A172 (cell line): ENCODE measurements at regions not wholly inside any gene's neighbourhood (a gene's known extent, or its start where the extent isn't known, plus 50 kb on each side); places are given as distances from the start of the nearest gene placed in this dataset.
"Not testable (repeated sequence)": the region's sequence is repeated elsewhere in the genome, so short reads cannot be mapped to it uniquely, and the experiment has no call there.

Experiments
- DNase-seq: peaks from one replicate; pipeline ENCODE4 v3.0.0-alpha.2; 2015; ENCODE audit warnings: low spot score

DNA sequence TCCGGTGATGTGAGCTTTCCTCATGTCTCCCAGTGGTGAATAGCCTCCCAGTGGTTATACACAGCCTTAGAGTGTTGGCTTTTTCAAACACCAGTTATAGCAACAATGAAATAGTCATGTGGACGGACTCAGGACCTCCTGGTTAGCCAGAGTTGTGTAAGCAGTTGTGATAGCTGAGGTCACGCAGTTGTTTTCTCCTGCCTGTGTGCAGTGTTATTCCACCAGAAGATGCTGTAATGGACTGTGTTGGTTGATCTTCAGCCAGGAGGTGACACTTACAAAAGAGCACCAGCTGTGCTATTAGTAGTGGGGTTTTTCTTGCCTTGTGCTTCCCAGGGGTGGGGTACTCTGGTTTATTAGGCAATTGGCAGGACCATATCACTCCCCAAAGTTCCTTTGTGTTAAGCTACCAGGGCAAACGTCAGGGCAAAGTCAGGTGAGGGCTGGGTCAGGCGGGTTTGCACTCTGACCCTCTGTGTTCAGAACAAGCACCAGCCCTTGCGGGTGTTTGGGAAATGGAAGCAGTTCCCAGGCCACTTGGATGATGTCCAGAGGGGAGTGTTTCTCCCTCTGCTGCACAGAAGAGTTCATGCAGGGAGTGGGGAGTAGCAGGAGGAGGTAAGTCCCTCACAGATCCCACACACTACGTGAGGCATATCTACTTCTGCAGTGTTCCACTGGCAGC, 252.6 kb downstream of the TMEM47 start:
- DNase-seq: no peak

- DNase-seq: no peak
Measured at GRCh38 chrX:34401411-34401810, 255.7 kb downstream of the TMEM47 start.

- peak; percentile 49 for DNase-seq
Measured at GRCh38 chrX:34382416-34382815, 250.3 kb upstream of the FAM47A start.

DNA sequence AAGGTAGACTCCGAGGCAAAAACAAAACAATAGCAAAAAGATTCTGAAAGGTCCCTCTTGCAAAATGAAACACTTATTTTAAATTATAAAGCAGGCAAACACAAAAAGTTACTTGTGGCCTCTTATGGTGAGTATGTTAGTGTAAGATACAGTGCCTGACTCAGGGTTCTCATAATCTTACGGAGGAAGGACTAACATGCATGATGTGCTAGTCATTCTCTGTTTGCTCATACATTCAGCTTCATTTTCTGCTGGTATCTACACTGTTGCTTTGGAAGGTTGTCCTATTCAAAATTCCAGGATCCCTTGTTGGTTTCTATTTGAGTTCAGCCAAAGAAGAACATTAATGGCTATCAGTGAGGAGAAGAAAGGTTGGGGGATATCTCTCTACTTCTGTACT, 249.1 kb upstream of the FAM47A start:
- DNase-seq: no peak

- no peak for DNase-seq
Measured at GRCh38 chrX:34379891-34380290, 247.8 kb upstream of the FAM47A start.

- no peak for DNase-seq
Measured at GRCh38 chrX:34377645-34378044, 245.5 kb upstream of the FAM47A start.

- DNase-seq: peak; percentile 13
Measured at GRCh38 chrX:34371754-34372153, 239.6 kb upstream of the FAM47A start.

- DNase-seq: peak; percentile 22
Measured at GRCh38 chrX:34365471-34365870, 233.4 kb upstream of the FAM47A start.

DNA sequence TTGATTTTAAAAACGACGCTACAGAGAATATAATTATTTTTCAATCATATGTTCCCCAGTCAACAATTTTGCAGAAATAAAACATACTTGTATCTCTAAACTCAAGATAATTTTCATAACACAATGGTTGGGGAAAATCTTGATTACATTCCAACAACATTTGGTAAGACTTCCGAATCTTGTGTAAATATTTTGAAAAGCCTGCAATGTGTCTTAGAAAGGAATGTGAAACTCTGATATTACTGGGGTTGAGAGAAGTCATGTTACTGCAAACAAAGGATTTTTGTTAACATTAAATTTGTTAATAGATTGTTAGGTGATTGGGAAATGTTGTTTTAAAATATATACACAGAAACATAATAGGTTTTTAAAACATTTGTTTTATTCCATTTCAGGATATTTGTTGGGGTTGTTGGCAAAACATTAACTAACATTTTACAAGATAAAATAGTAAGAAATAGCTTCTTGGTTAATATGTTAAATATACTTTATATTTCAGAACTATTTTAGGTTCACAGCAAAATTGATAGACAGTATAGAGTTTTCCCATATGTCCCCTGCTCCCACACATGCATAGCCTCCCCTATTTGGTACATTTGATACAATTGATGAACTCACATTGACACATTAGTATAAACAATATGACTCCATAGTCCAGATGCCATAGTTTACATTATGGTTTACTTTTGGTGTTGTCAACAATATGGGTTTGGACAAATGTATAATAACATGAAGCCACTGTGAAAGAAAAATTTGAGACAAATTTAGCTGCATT, 218.6 kb upstream of the FAM47A start:
- no peak for DNase-seq

GRCh38 chrX:34343001-34343400, 210.9 kb upstream of the FAM47A start:
- no peak for DNase-seq

GRCh38 chrX:34341814-34342213, 209.7 kb upstream of the FAM47A start:
- DNase-seq: no peak

GRCh38 chrX:34341258-34341657, 209.1 kb upstream of the FAM47A start:
- DNase-seq: peak; percentile 6

DNA sequence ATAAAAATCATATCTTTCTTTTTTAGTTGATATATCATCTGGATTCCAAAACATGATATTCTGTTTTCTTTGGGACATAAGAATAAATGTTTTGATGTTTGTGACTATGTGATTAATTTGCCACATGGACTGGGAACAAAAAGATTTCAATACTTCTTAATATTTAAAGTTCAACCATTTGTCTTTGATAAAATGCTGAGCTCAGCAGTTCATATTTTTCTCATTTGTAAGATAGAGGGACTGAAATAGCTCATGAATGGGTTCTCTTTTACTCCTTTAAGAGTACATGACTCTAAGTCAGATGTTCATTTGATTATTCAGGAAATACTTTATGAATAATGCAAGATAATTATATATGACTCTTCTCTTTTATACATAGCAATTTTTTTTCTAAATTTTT, 205.9 kb upstream of the FAM47A start:
- DNase-seq: no peak

DNA sequence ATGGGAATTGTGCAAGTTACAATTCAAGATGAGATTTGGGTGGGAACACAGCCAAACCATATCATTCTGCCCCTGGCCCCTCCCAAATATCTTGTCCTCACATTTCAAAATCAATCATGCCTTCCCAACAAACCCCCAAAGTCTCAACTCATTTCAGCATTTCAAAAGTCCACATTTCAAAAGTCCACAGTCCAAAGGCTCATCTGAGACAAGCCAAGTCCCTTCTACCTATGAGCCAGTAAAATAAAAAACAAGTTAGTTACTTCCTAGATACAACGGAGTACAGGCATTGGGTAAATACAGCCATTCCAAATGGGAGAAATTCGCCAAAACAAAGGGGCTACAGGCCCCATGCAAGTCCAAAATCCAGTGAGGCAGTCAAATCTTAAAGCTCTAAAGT, 203.3 kb upstream of the FAM47A start:
- not testable (repeated sequence) for DNase-seq

- peak; percentile 26 for DNase-seq
Measured at GRCh38 chrX:34332334-34332733, 200.2 kb upstream of the FAM47A start.

GRCh38 chrX:34325460-34325859, 193.3 kb upstream of the FAM47A start:
- DNase-seq: no peak

- DNase-seq: not testable (repeated sequence)
Measured at GRCh38 chrX:34320424-34320823, 188.3 kb upstream of the FAM47A start.

GRCh38 chrX:34300871-34301270, 168.8 kb upstream of the FAM47A start:
- peak; percentile 21 for DNase-seq

- no peak for DNase-seq
Measured at GRCh38 chrX:34299451-34299967, 167.4 kb upstream of the FAM47A start.

DNA sequence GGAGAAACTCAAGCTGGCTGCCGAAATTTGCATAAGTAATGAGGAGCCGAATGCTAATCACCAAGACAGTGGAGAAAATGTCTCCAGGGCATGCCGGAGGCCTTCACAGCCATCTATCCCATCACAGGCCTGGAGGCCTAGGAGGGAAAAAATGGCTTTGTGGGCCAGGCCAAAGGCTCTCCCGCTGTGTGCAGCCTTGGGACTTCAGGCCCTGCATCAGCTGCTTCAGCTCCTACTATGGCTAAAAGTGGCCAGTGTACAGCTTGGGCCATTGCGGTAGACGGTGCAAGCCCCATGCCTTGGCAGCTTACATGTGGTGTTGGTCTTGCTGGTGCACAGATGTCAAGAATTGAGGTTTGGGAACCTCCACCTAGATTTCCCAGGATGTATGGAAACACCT, 162.6 kb upstream of the FAM47A start:
- DNase-seq: no peak

- peak; percentile 28 for DNase-seq
Measured at GRCh38 chrX:34288782-34289181, 156.7 kb upstream of the FAM47A start.

DNA sequence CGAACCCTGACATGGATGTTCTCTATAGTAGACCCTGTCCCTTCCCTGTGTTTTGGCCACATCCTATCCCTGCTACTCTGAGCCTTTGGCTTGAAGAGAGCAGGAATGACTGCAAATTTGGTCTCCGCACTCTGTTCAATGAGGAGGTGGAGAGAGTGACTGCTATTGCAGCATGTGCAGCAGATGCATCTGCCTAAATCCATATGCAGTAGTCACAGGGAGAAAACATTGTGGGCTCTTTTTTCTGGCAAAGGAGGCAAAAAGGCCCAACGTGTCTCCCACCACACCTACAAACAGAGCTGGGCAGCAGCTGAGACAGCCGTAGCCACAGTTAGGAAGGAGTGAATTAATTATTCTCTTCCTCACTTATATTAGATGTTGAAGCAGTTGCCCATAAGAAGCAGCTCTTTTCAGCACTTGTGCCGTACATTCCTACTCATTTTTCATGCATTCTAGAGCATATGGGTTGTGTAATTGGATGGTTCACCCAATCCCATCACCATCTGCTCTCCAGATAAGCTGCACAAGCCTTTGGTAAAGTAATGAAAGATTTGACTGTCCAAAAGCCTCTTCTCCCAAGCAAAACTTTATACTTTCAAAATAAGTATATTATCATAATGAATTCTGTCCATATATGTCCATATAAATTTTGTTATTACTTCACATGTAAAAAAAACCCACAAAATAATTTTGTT, 147.9 kb upstream of the FAM47A start:
- DNase-seq: no peak

- DNase-seq: no peak
Measured at GRCh38 chrX:34275699-34276098, 143.6 kb upstream of the FAM47A start.
